ENCODE measurements at regions not wholly inside any gene's neighbourhood (a gene's known extent, or its start where the extent isn't known, plus 50 kb on each side); places are given as distances from the start of the nearest gene placed in this dataset.

DNA sequence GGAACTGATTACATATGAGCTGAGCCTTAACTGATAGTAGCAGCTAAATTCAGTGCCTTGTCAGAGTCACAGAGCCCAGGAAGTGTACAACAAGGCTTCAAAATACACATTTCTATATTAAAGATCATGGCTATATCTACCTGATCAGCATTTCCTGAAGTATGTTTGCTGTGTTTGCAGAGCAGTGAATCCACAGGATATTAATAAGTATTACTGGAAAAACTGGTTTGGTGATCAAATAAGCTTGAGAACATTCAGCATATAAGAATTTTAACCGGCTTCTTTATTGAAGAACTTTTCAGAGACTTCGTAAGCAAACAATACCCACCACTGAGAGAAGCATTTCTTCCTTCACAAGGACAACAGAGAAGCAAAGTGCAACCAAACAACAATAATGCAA is 227.0 kb downstream of the ELAVL2 start:
- no peak for FAIRE-seq

DNA sequence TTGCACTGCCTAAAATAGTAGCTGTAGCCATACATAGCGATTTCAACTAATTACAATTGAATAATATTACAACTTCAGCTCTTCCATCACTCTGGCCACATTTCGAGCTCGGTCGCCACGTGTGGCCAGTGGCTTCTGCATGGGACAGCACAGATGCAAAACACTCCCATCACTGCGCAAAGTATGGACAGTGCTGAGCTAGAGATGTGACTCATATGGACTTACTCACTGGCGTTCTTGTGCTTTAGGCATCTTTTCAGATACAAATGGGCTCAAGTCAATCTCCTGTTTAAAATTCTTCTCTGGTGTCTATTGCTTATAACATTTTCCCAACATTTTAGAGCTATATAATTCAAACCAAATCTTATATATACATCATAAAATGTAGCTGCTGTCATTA is 222.7 kb downstream of the ELAVL2 start:
- no peak for FAIRE-seq

GRCh38 chr9:23606107-23606506 is 219.9 kb downstream of the ELAVL2 start:
- FAIRE-seq: no peak

- FAIRE-seq: no peak
These were observed 217.6 kb downstream of the ELAVL2 start for GRCh38 chr9:23608456-23608855.

GRCh38 chr9:23611869-23612268 is 214.2 kb downstream of the ELAVL2 start:
- no peak for FAIRE-seq

DNA sequence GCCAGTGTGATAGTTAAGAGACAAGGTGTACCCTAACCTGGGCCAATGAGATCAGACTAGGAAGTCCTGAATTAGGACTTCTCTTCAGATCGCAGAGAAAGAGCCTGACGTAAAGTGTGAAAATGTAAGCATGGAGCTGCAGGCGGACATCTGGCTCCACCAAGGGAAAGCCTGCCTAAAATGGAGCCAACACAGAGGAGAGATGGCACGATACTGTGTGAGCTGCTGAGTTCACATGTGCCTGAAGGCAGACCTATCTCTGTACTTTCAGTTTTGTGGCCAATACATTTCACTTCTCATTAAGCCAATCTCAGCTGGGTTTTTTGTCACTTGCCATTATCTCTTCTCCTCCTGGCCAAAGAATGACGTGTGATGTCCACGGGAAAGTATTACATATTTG is 210.5 kb downstream of the ELAVL2 start:
- FAIRE-seq: no peak

DNA sequence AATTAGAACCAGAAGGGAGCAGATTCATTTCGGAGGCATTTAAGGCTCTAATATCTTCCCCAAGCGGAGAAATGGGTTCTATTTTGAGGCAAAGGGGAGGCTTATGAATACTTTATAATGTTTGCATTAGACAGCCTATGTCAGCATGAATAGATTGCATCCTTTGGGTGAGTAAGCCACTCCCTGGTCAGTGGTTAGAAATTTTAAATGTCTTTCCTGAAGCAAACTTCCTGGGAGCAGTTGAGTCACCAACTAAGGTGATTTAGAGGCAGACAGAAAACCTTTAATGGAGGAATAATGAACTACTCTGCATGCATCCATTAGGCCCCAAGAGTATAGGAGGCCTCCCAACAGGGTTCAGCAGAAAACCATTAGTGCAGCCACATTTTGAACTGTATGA is 204.9 kb downstream of the ELAVL2 start:
- no peak for FAIRE-seq

DNA sequence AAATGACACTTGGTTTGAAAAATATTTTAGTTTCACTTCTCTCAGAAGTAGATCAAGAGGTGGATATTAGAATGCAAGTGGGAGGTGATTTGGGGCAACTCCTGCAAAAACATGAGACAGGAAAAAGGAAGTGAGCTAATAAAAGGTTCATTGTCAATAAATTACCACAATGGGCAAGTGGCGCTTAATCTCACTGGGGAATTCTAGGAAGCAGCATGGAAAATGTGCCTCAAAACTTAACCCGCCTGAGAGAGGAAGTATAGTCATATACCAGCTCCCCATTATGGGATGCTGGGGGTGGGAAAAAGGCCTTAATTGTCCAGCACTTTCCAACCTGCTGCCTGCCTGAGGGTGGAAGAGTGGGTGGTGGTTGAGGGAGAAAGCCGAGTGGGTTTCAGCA is 204.1 kb downstream of the ELAVL2 start:
- no peak for FAIRE-seq

DNA sequence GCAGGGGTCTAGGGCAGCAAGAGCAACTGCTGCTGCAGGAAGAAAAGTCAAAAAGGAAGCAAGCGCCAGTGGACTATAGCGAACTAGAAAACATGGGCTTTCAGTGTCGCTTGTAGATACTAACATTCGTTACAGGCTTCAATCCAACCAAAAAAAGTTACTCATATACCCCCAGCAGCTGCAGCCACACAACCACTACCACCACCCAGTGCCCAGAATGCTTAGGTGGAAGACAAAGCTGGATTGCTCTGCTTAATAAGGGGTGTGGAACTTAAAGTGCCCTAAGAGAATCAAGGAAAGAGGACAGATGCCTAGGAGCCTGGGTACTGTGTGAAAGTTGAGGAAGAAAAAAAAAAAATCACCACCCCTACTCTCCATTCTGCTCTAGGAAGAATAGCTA is 203.6 kb downstream of the ELAVL2 start:
- no peak for FAIRE-seq

DNA sequence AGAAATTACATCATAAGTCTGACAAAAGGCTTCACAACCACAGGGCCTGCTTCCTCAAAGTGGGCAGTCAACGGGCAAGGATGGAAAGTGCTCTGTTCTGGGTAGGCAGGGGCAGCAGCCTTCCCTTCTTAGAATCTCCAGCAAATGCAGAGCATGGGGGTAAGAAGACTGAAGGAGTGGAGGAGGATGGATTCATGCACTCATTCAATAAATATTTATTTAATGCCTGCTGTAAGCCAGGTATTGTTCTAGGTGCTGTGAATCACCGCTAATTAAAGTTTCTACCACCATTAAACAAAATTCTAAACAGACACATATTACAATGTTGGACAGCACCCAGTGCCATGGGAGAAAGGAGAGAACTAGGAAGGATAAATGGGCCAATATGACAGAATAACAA is 195.6 kb downstream of the ELAVL2 start:
- FAIRE-seq: no peak

GRCh38 chr9:23635276-23635675 is 190.8 kb downstream of the ELAVL2 start:
- no peak for FAIRE-seq

DNA sequence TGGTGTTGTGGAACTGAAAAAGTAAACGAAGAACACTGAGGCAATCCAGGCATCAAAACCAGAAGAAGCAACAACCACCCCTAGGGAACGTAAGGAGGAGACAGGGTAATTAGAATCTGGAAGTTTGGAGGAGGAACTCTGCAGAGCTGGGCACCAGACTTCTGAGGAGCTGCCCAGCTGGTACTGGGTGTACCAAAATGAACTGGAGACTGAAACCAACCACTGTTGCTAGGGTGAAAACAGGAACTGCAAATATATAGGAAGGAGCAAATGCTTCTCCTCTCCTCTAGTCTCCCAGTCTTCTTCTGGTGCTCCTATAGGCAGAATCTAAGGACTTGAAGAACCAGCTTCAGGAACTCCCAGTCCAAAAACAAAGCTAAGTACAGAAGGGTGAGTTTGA is 189.8 kb downstream of the ELAVL2 start:
- no peak for FAIRE-seq

DNA sequence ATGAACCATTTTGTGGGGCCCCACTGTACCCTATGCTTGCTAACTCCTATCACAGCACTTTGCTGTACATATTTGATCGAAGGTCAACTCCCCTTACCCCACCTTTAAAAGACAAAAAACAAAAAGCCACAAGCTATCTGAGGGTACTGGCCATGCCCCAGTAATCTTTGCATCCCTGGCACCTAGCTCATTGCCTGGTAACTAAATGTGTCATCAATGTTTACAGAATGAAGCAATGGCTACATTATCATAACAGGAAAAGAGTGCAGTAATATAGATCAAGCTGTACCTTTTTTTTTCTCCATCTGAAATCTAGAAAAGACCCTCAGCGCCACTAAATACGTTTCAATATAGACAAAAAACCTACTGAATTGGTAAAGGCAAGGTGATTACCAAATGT is 188.0 kb downstream of the ELAVL2 start:
- no peak for FAIRE-seq

DNA sequence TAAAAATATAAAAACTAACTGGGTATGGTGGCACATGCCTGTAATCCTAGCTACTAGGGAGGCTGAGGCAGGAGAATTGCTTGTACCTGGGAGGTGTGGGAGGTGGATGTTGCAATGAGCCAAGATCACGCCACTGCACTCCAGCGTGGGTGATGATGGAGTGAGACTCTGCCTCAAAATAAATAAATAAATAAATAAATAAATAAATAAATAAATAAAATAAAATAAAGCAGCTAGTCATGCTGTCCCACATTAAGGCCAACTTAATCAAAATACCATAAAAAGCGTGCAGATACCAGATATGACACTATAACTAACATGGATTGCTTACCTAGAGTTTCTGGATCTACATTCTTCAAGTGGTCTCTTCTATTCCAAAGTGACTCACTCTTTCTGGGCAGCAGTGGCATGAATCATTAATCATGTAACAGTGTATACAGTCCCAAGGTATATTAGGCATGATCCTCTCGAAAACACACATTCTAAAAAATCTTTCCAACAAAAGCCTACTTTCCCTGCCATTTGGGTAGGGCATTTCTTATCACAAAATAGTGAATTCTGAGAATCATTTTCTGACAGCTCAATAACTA is 187.1 kb downstream of the ELAVL2 start:
- FAIRE-seq: no peak

Data from colon (tissue), 2 donors.